ENCODE measurements at regions not wholly inside any gene's neighbourhood (a gene's known extent, or its start where the extent isn't known, plus 50 kb on each side); places are given as distances from the start of the nearest gene placed in this dataset.

DNA sequence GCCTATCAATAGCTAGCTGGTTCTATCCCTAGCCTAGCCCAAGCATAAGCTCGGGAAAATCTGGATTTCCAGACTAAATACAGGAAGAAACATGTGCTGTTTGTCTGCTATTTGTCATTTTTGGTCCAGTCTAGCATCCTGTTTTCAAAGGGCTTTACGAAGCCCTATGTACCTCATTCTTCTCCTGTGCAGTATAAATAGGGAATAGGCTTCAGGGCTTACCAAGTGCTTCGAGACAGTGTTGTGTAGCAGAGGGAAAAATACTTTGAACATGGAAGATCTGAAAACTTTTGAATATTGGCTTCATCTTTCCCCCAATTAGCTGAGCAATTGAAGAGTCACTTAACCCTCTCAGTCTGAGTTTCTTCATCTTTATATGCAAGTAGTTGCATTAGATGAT is 679.8 kb downstream of the TDRD15 start:
- TF ChIP-seq ZNF24 (tag by site-specific recombination; IDR thresholded peaks at IDR 0.05) (no peak), ZNF174 (tag by site-specific recombination; IDR thresholded peaks at IDR 0.05) (no peak), ZNF169 (tag by site-specific recombination; IDR thresholded peaks at IDR 0.05) (no peak), TCF7L2 (IDR thresholded peaks at IDR 0.05; ENCODE audit: borderline replicate concordance, low read depth, low read length) (no peak)
- TF ChIP-seq, protein P1, sequence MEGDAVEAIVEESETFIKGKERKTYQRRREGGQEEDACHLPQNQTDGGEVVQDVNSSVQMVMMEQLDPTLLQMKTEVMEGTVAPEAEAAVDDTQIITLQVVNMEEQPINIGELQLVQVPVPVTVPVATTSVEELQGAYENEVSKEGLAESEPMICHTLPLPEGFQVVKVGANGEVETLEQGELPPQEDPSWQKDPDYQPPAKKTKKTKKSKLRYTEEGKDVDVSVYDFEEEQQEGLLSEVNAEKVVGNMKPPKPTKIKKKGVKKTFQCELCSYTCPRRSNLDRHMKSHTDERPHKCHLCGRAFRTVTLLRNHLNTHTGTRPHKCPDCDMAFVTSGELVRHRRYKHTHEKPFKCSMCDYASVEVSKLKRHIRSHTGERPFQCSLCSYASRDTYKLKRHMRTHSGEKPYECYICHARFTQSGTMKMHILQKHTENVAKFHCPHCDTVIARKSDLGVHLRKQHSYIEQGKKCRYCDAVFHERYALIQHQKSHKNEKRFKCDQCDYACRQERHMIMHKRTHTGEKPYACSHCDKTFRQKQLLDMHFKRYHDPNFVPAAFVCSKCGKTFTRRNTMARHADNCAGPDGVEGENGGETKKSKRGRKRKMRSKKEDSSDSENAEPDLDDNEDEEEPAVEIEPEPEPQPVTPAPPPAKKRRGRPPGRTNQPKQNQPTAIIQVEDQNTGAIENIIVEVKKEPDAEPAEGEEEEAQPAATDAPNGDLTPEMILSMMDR (tag by site-specific recombination; IDR thresholded peaks at IDR 0.05), result no peak
- TF ChIP-seq, protein P2, sequence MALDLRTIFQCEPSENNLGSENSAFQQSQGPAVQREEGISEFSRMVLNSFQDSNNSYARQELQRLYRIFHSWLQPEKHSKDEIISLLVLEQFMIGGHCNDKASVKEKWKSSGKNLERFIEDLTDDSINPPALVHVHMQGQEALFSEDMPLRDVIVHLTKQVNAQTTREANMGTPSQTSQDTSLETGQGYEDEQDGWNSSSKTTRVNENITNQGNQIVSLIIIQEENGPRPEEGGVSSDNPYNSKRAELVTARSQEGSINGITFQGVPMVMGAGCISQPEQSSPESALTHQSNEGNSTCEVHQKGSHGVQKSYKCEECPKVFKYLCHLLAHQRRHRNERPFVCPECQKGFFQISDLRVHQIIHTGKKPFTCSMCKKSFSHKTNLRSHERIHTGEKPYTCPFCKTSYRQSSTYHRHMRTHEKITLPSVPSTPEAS (tag by site-specific recombination; IDR thresholded peaks at IDR 0.05), result no peak
- TF ChIP-seq, protein P3, sequence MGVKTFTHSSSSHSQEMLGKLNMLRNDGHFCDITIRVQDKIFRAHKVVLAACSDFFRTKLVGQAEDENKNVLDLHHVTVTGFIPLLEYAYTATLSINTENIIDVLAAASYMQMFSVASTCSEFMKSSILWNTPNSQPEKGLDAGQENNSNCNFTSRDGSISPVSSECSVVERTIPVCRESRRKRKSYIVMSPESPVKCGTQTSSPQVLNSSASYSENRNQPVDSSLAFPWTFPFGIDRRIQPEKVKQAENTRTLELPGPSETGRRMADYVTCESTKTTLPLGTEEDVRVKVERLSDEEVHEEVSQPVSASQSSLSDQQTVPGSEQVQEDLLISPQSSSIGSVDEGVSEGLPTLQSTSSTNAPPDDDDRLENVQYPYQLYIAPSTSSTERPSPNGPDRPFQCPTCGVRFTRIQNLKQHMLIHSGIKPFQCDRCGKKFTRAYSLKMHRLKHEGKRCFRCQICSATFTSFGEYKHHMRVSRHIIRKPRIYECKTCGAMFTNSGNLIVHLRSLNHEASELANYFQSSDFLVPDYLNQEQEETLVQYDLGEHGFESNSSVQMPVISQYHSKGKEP (tag by site-specific recombination; IDR thresholded peaks at IDR 0.05), result no peak
- TF ChIP-seq, protein P4, sequence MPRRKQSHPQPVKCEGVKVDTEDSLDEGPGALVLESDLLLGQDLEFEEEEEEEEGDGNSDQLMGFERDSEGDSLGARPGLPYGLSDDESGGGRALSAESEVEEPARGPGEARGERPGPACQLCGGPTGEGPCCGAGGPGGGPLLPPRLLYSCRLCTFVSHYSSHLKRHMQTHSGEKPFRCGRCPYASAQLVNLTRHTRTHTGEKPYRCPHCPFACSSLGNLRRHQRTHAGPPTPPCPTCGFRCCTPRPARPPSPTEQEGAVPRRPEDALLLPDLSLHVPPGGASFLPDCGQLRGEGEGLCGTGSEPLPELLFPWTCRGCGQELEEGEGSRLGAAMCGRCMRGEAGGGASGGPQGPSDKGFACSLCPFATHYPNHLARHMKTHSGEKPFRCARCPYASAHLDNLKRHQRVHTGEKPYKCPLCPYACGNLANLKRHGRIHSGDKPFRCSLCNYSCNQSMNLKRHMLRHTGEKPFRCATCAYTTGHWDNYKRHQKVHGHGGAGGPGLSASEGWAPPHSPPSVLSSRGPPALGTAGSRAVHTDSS (tag by site-specific recombination; IDR thresholded peaks at IDR 0.05), result no peak
- TF ChIP-seq, protein P5, sequence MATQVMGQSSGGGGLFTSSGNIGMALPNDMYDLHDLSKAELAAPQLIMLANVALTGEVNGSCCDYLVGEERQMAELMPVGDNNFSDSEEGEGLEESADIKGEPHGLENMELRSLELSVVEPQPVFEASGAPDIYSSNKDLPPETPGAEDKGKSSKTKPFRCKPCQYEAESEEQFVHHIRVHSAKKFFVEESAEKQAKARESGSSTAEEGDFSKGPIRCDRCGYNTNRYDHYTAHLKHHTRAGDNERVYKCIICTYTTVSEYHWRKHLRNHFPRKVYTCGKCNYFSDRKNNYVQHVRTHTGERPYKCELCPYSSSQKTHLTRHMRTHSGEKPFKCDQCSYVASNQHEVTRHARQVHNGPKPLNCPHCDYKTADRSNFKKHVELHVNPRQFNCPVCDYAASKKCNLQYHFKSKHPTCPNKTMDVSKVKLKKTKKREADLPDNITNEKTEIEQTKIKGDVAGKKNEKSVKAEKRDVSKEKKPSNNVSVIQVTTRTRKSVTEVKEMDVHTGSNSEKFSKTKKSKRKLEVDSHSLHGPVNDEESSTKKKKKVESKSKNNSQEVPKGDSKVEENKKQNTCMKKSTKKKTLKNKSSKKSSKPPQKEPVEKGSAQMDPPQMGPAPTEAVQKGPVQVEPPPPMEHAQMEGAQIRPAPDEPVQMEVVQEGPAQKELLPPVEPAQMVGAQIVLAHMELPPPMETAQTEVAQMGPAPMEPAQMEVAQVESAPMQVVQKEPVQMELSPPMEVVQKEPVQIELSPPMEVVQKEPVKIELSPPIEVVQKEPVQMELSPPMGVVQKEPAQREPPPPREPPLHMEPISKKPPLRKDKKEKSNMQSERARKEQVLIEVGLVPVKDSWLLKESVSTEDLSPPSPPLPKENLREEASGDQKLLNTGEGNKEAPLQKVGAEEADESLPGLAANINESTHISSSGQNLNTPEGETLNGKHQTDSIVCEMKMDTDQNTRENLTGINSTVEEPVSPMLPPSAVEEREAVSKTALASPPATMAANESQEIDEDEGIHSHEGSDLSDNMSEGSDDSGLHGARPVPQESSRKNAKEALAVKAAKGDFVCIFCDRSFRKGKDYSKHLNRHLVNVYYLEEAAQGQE (tag by site-specific recombination; IDR thresholded peaks at IDR 0.05), result no peak
- TF ChIP-seq, protein P6, sequence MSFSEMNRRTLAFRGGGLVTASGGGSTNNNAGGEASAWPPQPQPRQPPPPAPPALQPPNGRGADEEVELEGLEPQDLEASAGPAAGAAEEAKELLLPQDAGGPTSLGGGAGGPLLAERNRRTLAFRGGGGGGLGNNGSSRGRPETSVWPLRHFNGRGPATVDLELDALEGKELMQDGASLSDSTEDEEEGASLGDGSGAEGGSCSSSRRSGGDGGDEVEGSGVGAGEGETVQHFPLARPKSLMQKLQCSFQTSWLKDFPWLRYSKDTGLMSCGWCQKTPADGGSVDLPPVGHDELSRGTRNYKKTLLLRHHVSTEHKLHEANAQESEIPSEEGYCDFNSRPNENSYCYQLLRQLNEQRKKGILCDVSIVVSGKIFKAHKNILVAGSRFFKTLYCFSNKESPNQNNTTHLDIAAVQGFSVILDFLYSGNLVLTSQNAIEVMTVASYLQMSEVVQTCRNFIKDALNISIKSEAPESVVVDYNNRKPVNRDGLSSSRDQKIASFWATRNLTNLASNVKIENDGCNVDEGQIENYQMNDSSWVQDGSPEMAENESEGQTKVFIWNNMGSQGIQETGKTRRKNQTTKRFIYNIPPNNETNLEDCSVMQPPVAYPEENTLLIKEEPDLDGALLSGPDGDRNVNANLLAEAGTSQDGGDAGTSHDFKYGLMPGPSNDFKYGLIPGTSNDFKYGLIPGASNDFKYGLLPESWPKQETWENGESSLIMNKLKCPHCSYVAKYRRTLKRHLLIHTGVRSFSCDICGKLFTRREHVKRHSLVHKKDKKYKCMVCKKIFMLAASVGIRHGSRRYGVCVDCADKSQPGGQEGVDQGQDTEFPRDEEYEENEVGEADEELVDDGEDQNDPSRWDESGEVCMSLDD (tag by site-specific recombination; IDR thresholded peaks at IDR 0.05), result no peak
- TF ChIP-seq, protein P7, sequence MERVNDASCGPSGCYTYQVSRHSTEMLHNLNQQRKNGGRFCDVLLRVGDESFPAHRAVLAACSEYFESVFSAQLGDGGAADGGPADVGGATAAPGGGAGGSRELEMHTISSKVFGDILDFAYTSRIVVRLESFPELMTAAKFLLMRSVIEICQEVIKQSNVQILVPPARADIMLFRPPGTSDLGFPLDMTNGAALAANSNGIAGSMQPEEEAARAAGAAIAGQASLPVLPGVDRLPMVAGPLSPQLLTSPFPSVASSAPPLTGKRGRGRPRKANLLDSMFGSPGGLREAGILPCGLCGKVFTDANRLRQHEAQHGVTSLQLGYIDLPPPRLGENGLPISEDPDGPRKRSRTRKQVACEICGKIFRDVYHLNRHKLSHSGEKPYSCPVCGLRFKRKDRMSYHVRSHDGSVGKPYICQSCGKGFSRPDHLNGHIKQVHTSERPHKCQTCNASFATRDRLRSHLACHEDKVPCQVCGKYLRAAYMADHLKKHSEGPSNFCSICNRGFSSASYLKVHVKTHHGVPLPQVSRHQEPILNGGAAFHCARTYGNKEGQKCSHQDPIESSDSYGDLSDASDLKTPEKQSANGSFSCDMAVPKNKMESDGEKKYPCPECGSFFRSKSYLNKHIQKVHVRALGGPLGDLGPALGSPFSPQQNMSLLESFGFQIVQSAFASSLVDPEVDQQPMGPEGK (tag by site-specific recombination; IDR thresholded peaks at IDR 0.05), result no peak
- TF ChIP-seq, protein P8, sequence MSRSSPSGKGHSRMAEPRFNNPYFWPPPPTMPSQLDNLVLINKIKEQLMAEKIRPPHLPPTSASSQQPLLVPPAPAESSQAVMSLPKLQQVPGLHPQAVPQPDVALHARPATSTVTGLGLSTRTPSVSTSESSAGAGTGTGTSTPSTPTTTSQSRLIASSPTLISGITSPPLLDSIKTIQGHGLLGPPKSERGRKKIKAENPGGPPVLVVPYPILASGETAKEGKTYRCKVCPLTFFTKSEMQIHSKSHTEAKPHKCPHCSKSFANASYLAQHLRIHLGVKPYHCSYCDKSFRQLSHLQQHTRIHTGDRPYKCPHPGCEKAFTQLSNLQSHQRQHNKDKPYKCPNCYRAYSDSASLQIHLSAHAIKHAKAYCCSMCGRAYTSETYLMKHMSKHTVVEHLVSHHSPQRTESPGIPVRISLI (tag by site-specific recombination; IDR thresholded peaks at IDR 0.05), result no peak

Data from HEK293 (cell line).